Loucy (cell line): ENCODE measurements at regions not wholly inside any gene's neighbourhood (a gene's known extent, or its start where the extent isn't known, plus 50 kb on each side); places are given as distances from the start of the nearest gene placed in this dataset.

ENCODE experiments used
- H2AFZ ChIP-seq: fragments of 200-600 bp; sonication (generic); 2 replicates; pipeline ENCODE4 v1.6.0; 2016; ENCODE audit warnings: antibody characterized with exemption, mild to moderate bottlenecking, low read length, moderate library complexity
- H3F3A ChIP-seq: fragments of 200-600 bp; 2 replicates; pipeline ENCODE4 v1.6.0; 2016; ENCODE audit warnings: antibody characterized with exemption, low read depth, mild to moderate bottlenecking
- H3K27me3 ChIP-seq: fragments of 200-600 bp; sonication (generic); 2 replicates; pipeline ENCODE4 v1.6.1; 2014; ENCODE audit warnings: low read length, mild to moderate bottlenecking; ENCODE audit not compliant: insufficient read depth, poor library complexity, severe bottlenecking
- H3K36me3 ChIP-seq: fragments of 200-600 bp; sonication (generic); 2 replicates; pipeline ENCODE4 v1.6.1; 2016; ENCODE audit warnings: low read length; ENCODE audit not compliant: insufficient read depth
- H3K4me1 ChIP-seq: fragments of 200-600 bp; sonication (generic); 2 replicates; pipeline ENCODE4 v1.5.1; 2014; ENCODE audit warnings: low read length, mild to moderate bottlenecking; ENCODE audit not compliant: insufficient read depth, poor library complexity, severe bottlenecking
- H3K4me2 ChIP-seq: fragments of 200-600 bp; sonication (generic); 2 replicates; pipeline ENCODE4 v1.6.0; 2014; ENCODE audit warnings: antibody characterized with exemption, low read length, low read depth, mild to moderate bottlenecking; ENCODE audit not compliant: poor library complexity, severe bottlenecking
- H3K4me3 ChIP-seq: fragments of 200-600 bp; sonication (generic); 2 replicates; pipeline ENCODE4 v1.5.1; 2014; ENCODE audit warnings: low read length, mild to moderate bottlenecking, mixed read lengths; ENCODE audit not compliant: poor library complexity, severe bottlenecking
- H3K79me2 ChIP-seq: fragments of 200-600 bp; sonication (generic); 2 replicates; pipeline ENCODE4 v1.6.1; 2014; ENCODE audit warnings: low read length; ENCODE audit not compliant: insufficient read depth
- H3K9ac ChIP-seq: fragments of 200-600 bp; sonication (generic); 2 replicates; pipeline ENCODE4 v1.6.0; 2014; ENCODE audit warnings: mild to moderate bottlenecking, low read depth, low read length, moderate library complexity; ENCODE audit not compliant: poor library complexity, severe bottlenecking
- H3K9me2 ChIP-seq: fragments of 200-600 bp; sonication (generic); replicated peaks from 2 replicates; pipeline ENCODE4 v1.6.1; 2016; ENCODE audit warnings: low read depth, low read length, mixed read lengths
- H3K9me3 ChIP-seq: fragments of 200-600 bp; sonication (generic); 2 replicates; pipeline ENCODE4 v1.6.1; 2014; ENCODE audit warnings: mild to moderate bottlenecking, antibody characterized with exemption, low read length, low read depth; ENCODE audit not compliant: insufficient read depth
- H4K20me1 ChIP-seq: fragments of 200-600 bp; sonication (generic); 2 replicates; pipeline ENCODE4 v1.6.0; 2014; ENCODE audit warnings: antibody characterized with exemption, low read length, mild to moderate bottlenecking; ENCODE audit not compliant: insufficient read depth, poor library complexity, severe bottlenecking
- CTCF ChIP-seq: fragments of 200-600 bp; sonication (generic); conservative IDR thresholded peaks from 2 replicates; pipeline ENCODE4 v1.5.1; 2014; ENCODE audit warnings: mild to moderate bottlenecking, antibody characterized with exemption, low read length
- EZH2phosphoT487 ChIP-seq: fragments of 200-600 bp; IDR thresholded peaks from 2 replicates; pipeline ENCODE4 v1.6.1; 2018; ENCODE audit warnings: antibody characterized with exemption, mild to moderate bottlenecking, moderate library complexity, borderline replicate concordance

GRCh38 chr11:11082646-11083045 is 224.8 kb upstream of the ZBED5 start:
- H2AFZ ChIP-seq: no peak overlapping the region
- no peak overlapping the region for H3K4me2 ChIP-seq
- no peak overlapping the region for H3K4me3 ChIP-seq
- no peaks in the 10 kb centered on the region for H3K36me3 ChIP-seq
- H3K4me1 ChIP-seq: no peaks in the 10 kb centered on the region
- no peak for TF ChIP-seq CTCF
- TF ChIP-seq EZH2phosphoT487: no peak
- no peaks in the 10 kb centered on the region for H3F3A ChIP-seq
- no peaks in the 10 kb centered on the region for H3K79me2 ChIP-seq
- H3K27me3 ChIP-seq: no peaks in the 10 kb centered on the region
- H3K9me2 ChIP-seq: no peaks in the 10 kb centered on the region
- no peak overlapping the region for H3K9ac ChIP-seq
- no peaks in the 10 kb centered on the region for H4K20me1 ChIP-seq
- no peaks in the 10 kb centered on the region for H3K9me3 ChIP-seq

- Histone ChIP-seq H3F3A (no peaks in the 10 kb centered on the region), H3K27me3 (no peaks in the 10 kb centered on the region), H3K9me3 (no peaks in the 10 kb centered on the region), H3K4me2 (no peak overlapping the region), H3K4me3 (no peak overlapping the region), H3K79me2 (no peaks in the 10 kb centered on the region), H3K9ac (no peak overlapping the region), H3K36me3 (no peaks in the 10 kb centered on the region), H4K20me1 (no peaks in the 10 kb centered on the region), H3K4me1 (peaks cover 8% of the 10 kb centered on the region), H3K9me2 (no peaks in the 10 kb centered on the region), H2AFZ (no peak overlapping the region)
- TF ChIP-seq CTCF: no peak
- TF ChIP-seq EZH2phosphoT487: no peak
Measured at GRCh38 chr11:11081776-11082175, 223.9 kb upstream of the ZBED5 start.

GRCh38 chr11:11081288-11081687 is 223.4 kb upstream of the ZBED5 start:
- no peak overlapping the region for H3K9ac ChIP-seq
- H3K27me3 ChIP-seq: no peaks in the 10 kb centered on the region
- TF ChIP-seq EZH2phosphoT487: no peak
- TF ChIP-seq CTCF: no peak

More at GRCh38 chr11:11081288-11081687, 223.4 kb upstream of the ZBED5 start:
- H3F3A ChIP-seq: no peaks in the 10 kb centered on the region
- H3K4me3 ChIP-seq: no peak overlapping the region
- H3K4me2 ChIP-seq: no peak overlapping the region
- H2AFZ ChIP-seq: no peak overlapping the region
- no peaks in the 10 kb centered on the region for H3K9me2 ChIP-seq
- H3K79me2 ChIP-seq: no peaks in the 10 kb centered on the region
- H4K20me1 ChIP-seq: no peaks in the 10 kb centered on the region
- no peaks in the 10 kb centered on the region for H3K36me3 ChIP-seq
- no peaks in the 10 kb centered on the region for H3K9me3 ChIP-seq
- peaks cover 8% of the 10 kb centered on the region for H3K4me1 ChIP-seq
